ENCODE measurements at regions not wholly inside any gene's neighbourhood (a gene's known extent, or its start where the extent isn't known, plus 50 kb on each side); places are given as distances from the start of the nearest gene placed in this dataset.

DNA sequence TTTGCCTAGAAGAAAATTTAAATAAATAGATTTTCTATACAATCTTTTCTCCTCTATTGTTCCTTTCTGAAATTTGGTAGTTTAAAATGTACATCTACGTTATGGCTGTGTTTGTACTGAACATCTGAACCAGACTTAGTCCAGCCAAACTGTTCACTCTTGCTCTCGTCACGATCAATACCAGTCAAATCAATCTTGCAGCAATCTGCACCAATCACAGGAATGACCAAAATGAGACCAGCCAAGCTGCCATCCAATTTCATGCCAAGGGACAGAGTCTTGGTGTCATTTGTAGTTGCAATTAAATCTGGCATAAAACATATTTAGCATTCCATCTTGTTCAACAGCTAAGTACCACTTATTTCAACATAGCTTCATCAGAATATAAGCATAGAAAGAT is 156.6 kb downstream of the IRS2 start:
- Histone ChIP-seq H3K9me3 (no peaks in the 10 kb centered on the region), H3K4me1 (ENCODE audit: control insufficient read depth in 1 of 2, extremely low read depth in 1 of 2, insufficient read depth in 2 of 2, low read length in 2 of 2) (no peaks in the 10 kb centered on the region), H3K36me3 (ENCODE audit: control insufficient read depth in 2 of 2, extremely low read depth in 1 of 2, insufficient read depth in 1 of 2, low read length in 1 of 2) (no peaks in the 10 kb centered on the region), H3K27ac (ENCODE audit: low read length) (no peak overlapping the region), H3K4me3 (ENCODE audit: control insufficient read depth in 1 of 2, extremely low read depth in 1 of 2, low read length in 1 of 2) (no peak overlapping the region), H3K27me3 (replicated peaks in 1 of 2; ENCODE audit: control insufficient read depth in 2 of 2, extremely low read depth in 1 of 2, insufficient read depth in 2 of 2, low read length in 1 of 2) (peaks cover 0 to 2% of the 10 kb centered on the region in 2 experiments)
- DNase-seq (no peak), ATAC-seq (replicated peaks in 1 of 4) (no peak)
- no peaks in the 10 kb centered on the region for H3K4me1 Mint-ChIP-seq
- no peak overlapping the region for H3K27ac Mint-ChIP-seq
- POLR2A ChIA-PET = no interaction called here
- CTCF ChIA-PET = no interaction called here
- H3K27me3 Mint-ChIP-seq = peaks cover 5 to 6% of the 10 kb centered on the region in 2 donors
- H3K9me3 Mint-ChIP-seq = peaks cover 0 to 4% (median 0%) of the 10 kb centered on the region in 3 donors
- WGBS (ENCODE audit: insufficient coverage) = no CpG with 5 or more reads among the region's 3 CpGs
- no peak overlapping the region for H3K4me3 Mint-ChIP-seq
- no peaks in the 10 kb centered on the region for H3K36me3 Mint-ChIP-seq

DNA sequence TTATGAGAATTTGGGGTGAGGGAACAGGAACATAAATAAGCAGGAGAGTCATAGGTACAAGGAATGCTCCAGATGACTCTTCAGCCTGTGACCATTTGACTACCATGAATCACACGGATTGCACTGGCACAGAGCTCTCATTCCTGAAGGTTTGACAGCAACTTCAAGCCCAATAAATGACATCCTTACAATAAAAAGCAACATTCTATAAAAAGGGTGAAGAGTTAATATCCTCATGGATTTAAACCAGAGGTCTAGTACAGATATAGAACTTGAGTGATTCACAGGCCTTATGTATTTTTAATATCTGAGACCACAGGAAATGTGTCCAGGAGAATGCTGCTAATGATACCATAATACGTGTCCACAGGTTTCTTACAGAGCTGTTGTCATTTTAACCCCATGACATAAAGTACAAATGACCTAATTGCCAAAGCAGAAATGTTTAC is 158.1 kb downstream of the IRS2 start:
- H3K36me3 Mint-ChIP-seq = no peaks in the 10 kb centered on the region
- no peak overlapping the region for H3K27ac Mint-ChIP-seq
- H3K27me3 Mint-ChIP-seq = peaks cover 3 to 6% of the 10 kb centered on the region in 2 donors
- no peaks in the 10 kb centered on the region for H3K4me1 ChIP-seq (ENCODE audit: control insufficient read depth in 1 of 2, extremely low read depth in 1 of 2, insufficient read depth in 2 of 2, low read length in 2 of 2)
- H3K27ac ChIP-seq (ENCODE audit: low read length) = no peak overlapping the region
- H3K4me3 ChIP-seq (ENCODE audit: control insufficient read depth in 1 of 2, extremely low read depth in 1 of 2, low read length in 1 of 2) = no peak overlapping the region
- ATAC-seq (replicated peaks in 1 of 4) (no peak), DNase-seq (no peak)
- H3K36me3 ChIP-seq (ENCODE audit: control insufficient read depth in 2 of 2, extremely low read depth in 1 of 2, insufficient read depth in 1 of 2, low read length in 1 of 2) = no peaks in the 10 kb centered on the region
- H3K4me1 Mint-ChIP-seq = no peaks in the 10 kb centered on the region
- WGBS (ENCODE audit: insufficient coverage) = no CpG with 5 or more reads among the region's 2 CpGs
- peaks cover 0 to 2% of the 10 kb centered on the region in 2 experiments for H3K27me3 ChIP-seq (replicated peaks in 1 of 2; ENCODE audit: control insufficient read depth in 2 of 2, extremely low read depth in 1 of 2, insufficient read depth in 2 of 2, low read length in 1 of 2)
- ChIA-PET CTCF (no interaction called here), POLR2A (no interaction called here)
- no peaks in the 10 kb centered on the region for H3K9me3 ChIP-seq
- H3K4me3 Mint-ChIP-seq = no peak overlapping the region
- H3K9me3 Mint-ChIP-seq = peaks cover 0 to 4% (median 0%) of the 10 kb centered on the region in 3 donors

DNA sequence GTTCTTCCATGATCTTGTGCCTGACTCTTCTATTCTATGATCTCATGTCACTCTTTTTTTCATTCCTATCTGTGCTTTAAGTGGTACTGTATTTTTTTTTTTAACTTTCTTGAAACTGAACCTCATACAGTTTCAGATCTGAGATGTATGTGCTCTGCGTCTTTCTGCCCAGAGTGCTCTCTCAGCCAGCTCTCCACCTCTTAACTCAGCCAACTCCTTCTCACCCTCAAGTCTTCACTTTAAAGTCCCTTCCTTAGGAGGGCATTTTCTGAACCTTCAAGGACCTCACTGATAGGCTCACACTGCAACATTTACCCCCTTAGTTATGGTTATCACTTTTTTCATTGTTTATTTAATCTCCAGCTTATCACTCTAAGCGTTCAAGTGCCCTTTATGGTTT is 158.7 kb downstream of the IRS2 start:
- no peak overlapping the region for H3K27ac Mint-ChIP-seq
- H3K27me3 ChIP-seq (replicated peaks in 1 of 2; ENCODE audit: control insufficient read depth in 2 of 2, extremely low read depth in 1 of 2, insufficient read depth in 2 of 2, low read length in 1 of 2) = peaks cover 0 to 2% of the 10 kb centered on the region in 2 experiments
- no peak for ATAC-seq (replicated peaks in 1 of 4)
- CTCF ChIA-PET = no interaction called here
- no peaks in the 10 kb centered on the region for H3K4me1 ChIP-seq (ENCODE audit: control insufficient read depth in 1 of 2, extremely low read depth in 1 of 2, insufficient read depth in 2 of 2, low read length in 2 of 2)
- no peaks in the 10 kb centered on the region for H3K9me3 Mint-ChIP-seq
- H3K4me3 ChIP-seq (ENCODE audit: control insufficient read depth in 1 of 2, extremely low read depth in 1 of 2, low read length in 1 of 2) = no peak overlapping the region
- no peaks in the 10 kb centered on the region for H3K4me1 Mint-ChIP-seq
- no peaks in the 10 kb centered on the region for H3K36me3 ChIP-seq (ENCODE audit: control insufficient read depth in 2 of 2, extremely low read depth in 1 of 2, insufficient read depth in 1 of 2, low read length in 1 of 2)
- no peak for DNase-seq
- no peaks in the 10 kb centered on the region for H3K36me3 Mint-ChIP-seq
- no CpG with 5 or more reads among the region's 2 CpGs for WGBS (ENCODE audit: insufficient coverage)
- POLR2A ChIA-PET = no interaction called here
- H3K4me3 Mint-ChIP-seq = no peak overlapping the region
- H3K27me3 Mint-ChIP-seq = peaks cover 0 to 5% of the 10 kb centered on the region in 2 donors
- H3K9me3 ChIP-seq = no peaks in the 10 kb centered on the region
- no peak overlapping the region for H3K27ac ChIP-seq (ENCODE audit: low read length)

DNA sequence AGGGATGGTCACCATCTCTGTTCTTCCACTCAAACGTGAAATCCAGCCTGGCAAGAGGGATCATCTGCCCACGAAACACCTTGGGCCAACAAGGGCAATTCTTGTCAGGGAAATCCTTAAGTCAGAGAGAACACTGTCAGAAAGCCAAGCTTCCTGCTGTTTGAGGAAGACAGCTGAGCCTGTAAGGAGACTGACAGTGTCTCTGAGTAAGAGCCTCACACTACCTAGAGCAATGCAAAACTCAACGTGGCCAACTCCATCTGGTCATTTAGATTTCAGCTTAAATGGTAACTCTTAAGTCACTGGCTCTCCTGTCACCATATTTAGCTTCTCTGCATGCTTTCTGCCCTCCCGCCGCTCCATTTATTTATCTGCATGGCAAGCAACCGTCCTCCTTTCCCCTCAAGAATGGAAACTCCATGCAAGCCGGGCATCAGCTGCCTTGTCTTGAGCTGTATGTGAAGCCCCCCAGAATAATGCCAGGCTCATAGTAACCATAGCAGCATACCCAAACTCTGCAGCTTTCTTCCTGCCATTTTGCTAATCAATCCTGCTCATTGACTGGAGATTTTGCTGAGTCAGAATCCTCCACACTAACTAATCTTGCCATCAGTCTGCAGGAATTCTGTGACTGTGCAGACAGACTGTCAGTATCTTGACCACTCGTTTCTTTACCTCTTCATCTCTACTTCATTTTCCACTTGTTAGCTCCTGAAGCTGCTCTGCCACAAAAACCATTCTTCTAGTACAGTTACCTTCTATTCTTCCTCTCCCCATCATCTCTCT is 159.8 kb downstream of the IRS2 start:
- peaks cover 0 to 2% of the 10 kb centered on the region in 2 experiments for H3K27me3 ChIP-seq (replicated peaks in 1 of 2; ENCODE audit: control insufficient read depth in 2 of 2, extremely low read depth in 1 of 2, insufficient read depth in 2 of 2, low read length in 1 of 2)

DNA sequence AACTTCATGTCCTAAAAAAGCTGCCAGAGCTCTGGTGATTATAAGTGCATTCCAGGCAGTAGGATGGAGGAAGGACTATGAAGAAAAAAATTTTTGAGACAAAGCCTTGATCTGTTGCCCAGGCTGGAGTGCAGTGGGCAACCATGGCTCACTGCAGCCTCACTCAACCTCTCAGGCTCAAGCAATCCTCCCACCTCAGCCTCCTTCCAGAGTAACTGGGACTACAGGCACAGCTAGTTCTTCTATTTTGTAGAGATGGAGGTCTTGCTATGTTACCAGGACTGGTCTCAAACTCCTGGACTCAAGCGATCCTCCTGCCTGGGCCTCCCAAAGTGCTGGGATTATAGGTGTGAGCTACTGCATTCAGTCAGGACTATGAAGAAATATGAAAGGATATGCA is 161.2 kb downstream of the IRS2 start:
- H3K4me3 Mint-ChIP-seq = no peak overlapping the region
- no peaks in the 10 kb centered on the region for H3K9me3 ChIP-seq
- peaks cover 0 to 5% of the 10 kb centered on the region in 2 donors for H3K27me3 Mint-ChIP-seq
- H3K4me1 Mint-ChIP-seq = no peaks in the 10 kb centered on the region
- CTCF ChIA-PET = no interaction called here
- POLR2A ChIA-PET = no interaction called here
- no peaks in the 10 kb centered on the region for H3K9me3 Mint-ChIP-seq
- WGBS (ENCODE audit: insufficient coverage) = 88% methylated on average over 1 of the region's 1 CpG
- no peak for DNase-seq
- H3K27ac Mint-ChIP-seq = no peak overlapping the region
- ATAC-seq (replicated peaks in 1 of 4) = no peak
- no peaks in the 10 kb centered on the region for H3K36me3 Mint-ChIP-seq
- H3K4me3 ChIP-seq (ENCODE audit: control insufficient read depth in 1 of 2, extremely low read depth in 1 of 2, low read length in 1 of 2) = no peak overlapping the region
- no peaks in the 10 kb centered on the region for H3K36me3 ChIP-seq (ENCODE audit: control insufficient read depth in 2 of 2, extremely low read depth in 1 of 2, insufficient read depth in 1 of 2, low read length in 1 of 2)
- no peak overlapping the region for H3K27ac ChIP-seq (ENCODE audit: low read length)
- H3K27me3 ChIP-seq (replicated peaks in 1 of 2; ENCODE audit: control insufficient read depth in 2 of 2, extremely low read depth in 1 of 2, insufficient read depth in 2 of 2, low read length in 1 of 2) = peaks cover 0 to 2% of the 10 kb centered on the region in 2 experiments
- H3K4me1 ChIP-seq (ENCODE audit: control insufficient read depth in 1 of 2, extremely low read depth in 1 of 2, insufficient read depth in 2 of 2, low read length in 2 of 2) = no peaks in the 10 kb centered on the region

More for the DNA sequence above, 159.8 kb downstream of the IRS2 start:
- Mint-ChIP-seq H3K36me3 (no peaks in the 10 kb centered on the region), H3K27ac (no peak overlapping the region), H3K27me3 (peaks cover 0 to 5% of the 10 kb centered on the region in 2 donors), H3K9me3 (no peaks in the 10 kb centered on the region), H3K4me1 (no peaks in the 10 kb centered on the region), H3K4me3 (no peak overlapping the region)
- no peak for DNase-seq
- POLR2A ChIA-PET = no interaction called here
- CTCF ChIA-PET = no interaction called here
- H3K9me3 ChIP-seq = no peaks in the 10 kb centered on the region
- ATAC-seq (replicated peaks in 1 of 4) = no peak
- no peak overlapping the region for H3K4me3 ChIP-seq (ENCODE audit: control insufficient read depth in 1 of 2, extremely low read depth in 1 of 2, low read length in 1 of 2)
- no peaks in the 10 kb centered on the region for H3K4me1 ChIP-seq (ENCODE audit: control insufficient read depth in 1 of 2, extremely low read depth in 1 of 2, insufficient read depth in 2 of 2, low read length in 2 of 2)
- 71% methylated on average over 6 of the region's 8 CpGs for WGBS (ENCODE audit: insufficient coverage)
- H3K36me3 ChIP-seq (ENCODE audit: control insufficient read depth in 2 of 2, extremely low read depth in 1 of 2, insufficient read depth in 1 of 2, low read length in 1 of 2) = no peaks in the 10 kb centered on the region
- no peak overlapping the region for H3K27ac ChIP-seq (ENCODE audit: low read length)

DNA sequence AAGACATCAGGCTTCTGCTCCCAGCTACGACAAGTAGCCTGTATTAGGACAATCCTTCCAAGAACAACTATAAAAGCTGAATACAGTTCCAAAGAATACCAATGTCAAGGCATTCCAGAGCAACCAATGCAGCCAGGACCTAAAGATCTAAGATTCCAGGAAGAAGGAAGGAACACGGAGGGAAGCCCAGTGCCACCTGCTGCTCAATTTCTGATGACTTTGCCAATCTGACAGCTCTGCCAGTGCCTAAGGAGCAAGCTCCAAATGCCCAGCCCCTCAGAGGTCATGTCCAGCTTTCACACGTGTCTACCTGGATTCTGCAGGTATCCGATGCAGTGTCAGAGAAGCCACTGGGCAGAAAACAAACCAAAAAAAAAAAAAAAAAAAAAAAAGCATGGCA is 164.4 kb downstream of the IRS2 start:
- ATAC-seq (replicated peaks in 1 of 4) (no peak), DNase-seq (no peak)
- no peak overlapping the region for H3K4me3 ChIP-seq (ENCODE audit: control insufficient read depth in 1 of 2, extremely low read depth in 1 of 2, low read length in 1 of 2)
- H3K4me1 Mint-ChIP-seq = no peaks in the 10 kb centered on the region
- peaks cover 0 to 2% of the 10 kb centered on the region in 2 donors for H3K27me3 Mint-ChIP-seq
- H3K36me3 Mint-ChIP-seq = no peaks in the 10 kb centered on the region
- no peaks in the 10 kb centered on the region for H3K36me3 ChIP-seq (ENCODE audit: control insufficient read depth in 2 of 2, extremely low read depth in 1 of 2, insufficient read depth in 1 of 2, low read length in 1 of 2)
- H3K9me3 Mint-ChIP-seq = no peaks in the 10 kb centered on the region
- peaks cover 0 to 2% of the 10 kb centered on the region in 2 experiments for H3K27me3 ChIP-seq (replicated peaks in 1 of 2; ENCODE audit: control insufficient read depth in 2 of 2, extremely low read depth in 1 of 2, insufficient read depth in 2 of 2, low read length in 1 of 2)
- no peaks in the 10 kb centered on the region for H3K9me3 ChIP-seq
- POLR2A ChIA-PET = no interaction called here
- no peak overlapping the region for H3K27ac ChIP-seq (ENCODE audit: low read length)
- CTCF ChIA-PET = no interaction called here
- no CpG with 5 or more reads among the region's 4 CpGs for WGBS (ENCODE audit: insufficient coverage)
- H3K27ac Mint-ChIP-seq = no peak overlapping the region
- no peak overlapping the region for H3K4me3 Mint-ChIP-seq
- H3K4me1 ChIP-seq (ENCODE audit: control insufficient read depth in 1 of 2, extremely low read depth in 1 of 2, insufficient read depth in 2 of 2, low read length in 2 of 2) = no peaks in the 10 kb centered on the region
